ENCODE measurements at regions not wholly inside any gene's neighbourhood (a gene's known extent, or its start where the extent isn't known, plus 50 kb on each side); places are given as distances from the start of the nearest gene placed in this dataset.

- peaks cover 3% of the 10 kb centered on the region for H3K9me3 Mint-ChIP-seq
- intact Hi-C loops (cut with micrococcal nuclease): no loop called here
- ChIA-PET POLR2A (no interaction called here), CTCF (no interaction called here)
- H3K36me3 Mint-ChIP-seq (ENCODE audit: low read depth): peaks cover 20% of the 10 kb centered on the region
- no peak for DNase-seq
- H3K4me3 Mint-ChIP-seq: no peak overlapping the region
- no peak for ATAC-seq (ENCODE audit: low read depth)
- no peaks in the 10 kb centered on the region for H3K27me3 Mint-ChIP-seq
- H3K27ac Mint-ChIP-seq: no peak overlapping the region
- H3K4me1 Mint-ChIP-seq: no peaks in the 10 kb centered on the region
- TF ChIP-seq CTCF (IDR thresholded peaks at IDR 0.05): no peak
These were observed 754.3 kb downstream of the TLE4 start for GRCh38 chr9:80326105-80326504.

- TF ChIP-seq CTCF (IDR thresholded peaks at IDR 0.05): no peak
- Mint-ChIP-seq H3K36me3 (ENCODE audit: low read depth) (peaks cover 8% of the 10 kb centered on the region), H3K4me3 (no peak overlapping the region), H3K9me3 (no peaks in the 10 kb centered on the region), H3K27me3 (no peaks in the 10 kb centered on the region), H3K4me1 (no peaks in the 10 kb centered on the region), H3K27ac (no peak overlapping the region)
- intact Hi-C loops (cut with micrococcal nuclease): loop anchor here (5.0 kb wide), 1 partner anchor 79 kb away; no protein-coding TSS in a partner anchor
- no peak for ATAC-seq (ENCODE audit: low read depth)
- no peak for DNase-seq
- POLR2A ChIA-PET: no interaction called here
- CTCF ChIA-PET: no interaction called here
These were observed 749.2 kb downstream of the TLE4 start for GRCh38 chr9:80320916-80321315.

GRCh38 chr9:80320480-80320879 is 748.7 kb downstream of the TLE4 start:
- Mint-ChIP-seq H3K36me3 (ENCODE audit: low read depth) (peaks cover 4% of the 10 kb centered on the region), H3K4me1 (no peaks in the 10 kb centered on the region), H3K4me3 (no peak overlapping the region), H3K9me3 (no peaks in the 10 kb centered on the region), H3K27ac (no peak overlapping the region), H3K27me3 (no peaks in the 10 kb centered on the region)
- CTCF ChIA-PET: interaction anchor here (0.7 kb wide), 1 partner anchor 272 kb away, joined by 4 read pairs; no protein-coding TSS in a partner anchor
- POLR2A ChIA-PET: no interaction called here
- intact Hi-C loops (cut with micrococcal nuclease): loop anchor here (5.0 kb wide), 1 partner anchor 78 kb away; no protein-coding TSS in a partner anchor
- DNase-seq: no peak
- no peak for ATAC-seq (ENCODE audit: low read depth)
- TF ChIP-seq CTCF (IDR thresholded peaks at IDR 0.05): no peak

GRCh38 chr9:80305136-80305535 is 733.4 kb downstream of the TLE4 start:
- ATAC-seq (ENCODE audit: low read depth) (no peak), DNase-seq (no peak)
- POLR2A ChIA-PET: no interaction called here
- Mint-ChIP-seq H3K4me1 (peaks cover 4% of the 10 kb centered on the region), H3K27ac (no peak overlapping the region), H3K4me3 (no peak overlapping the region), H3K36me3 (ENCODE audit: low read depth) (peaks cover 18% of the 10 kb centered on the region), H3K27me3 (no peaks in the 10 kb centered on the region), H3K9me3 (no peaks in the 10 kb centered on the region)
- CTCF ChIA-PET: no interaction called here
- intact Hi-C loops (cut with micrococcal nuclease): loop anchor here (5.0 kb wide), 1 partner anchor 33 kb away; no protein-coding TSS in a partner anchor
- no peak for TF ChIP-seq CTCF (IDR thresholded peaks at IDR 0.05)

GRCh38 chr9:80294955-80295354 is 723.2 kb downstream of the TLE4 start:
- ATAC-seq (ENCODE audit: low read depth) (no peak), DNase-seq (no peak)
- peaks cover 26% of the 10 kb centered on the region for H3K36me3 Mint-ChIP-seq (ENCODE audit: low read depth)
- ChIA-PET CTCF (no interaction called here), POLR2A (no interaction called here)
- no peak overlapping the region for H3K4me3 Mint-ChIP-seq
- H3K27me3 Mint-ChIP-seq: no peaks in the 10 kb centered on the region
- H3K4me1 Mint-ChIP-seq: peaks cover 3% of the 10 kb centered on the region
- intact Hi-C loops (cut with micrococcal nuclease): no loop called here
- no peak for TF ChIP-seq CTCF (IDR thresholded peaks at IDR 0.05)
- no peak overlapping the region for H3K27ac Mint-ChIP-seq
- peaks cover 19% of the 10 kb centered on the region for H3K9me3 Mint-ChIP-seq

Measured in activated B cell treated with CpG ODN at 0.5 μM for 24 hours (primary cell).